ENCODE measurements at regions not wholly inside any gene's neighbourhood (a gene's known extent, or its start where the extent isn't known, plus 50 kb on each side); places are given as distances from the start of the nearest gene placed in this dataset.

GRCh38 chr17:69773081-69773480 is 301.9 kb upstream of the KCNJ16 start:
- DNase-seq: no peak

- no peak for DNase-seq
Measured at GRCh38 chr17:69779378-69780214, 295.4 kb upstream of the KCNJ16 start.

DNA sequence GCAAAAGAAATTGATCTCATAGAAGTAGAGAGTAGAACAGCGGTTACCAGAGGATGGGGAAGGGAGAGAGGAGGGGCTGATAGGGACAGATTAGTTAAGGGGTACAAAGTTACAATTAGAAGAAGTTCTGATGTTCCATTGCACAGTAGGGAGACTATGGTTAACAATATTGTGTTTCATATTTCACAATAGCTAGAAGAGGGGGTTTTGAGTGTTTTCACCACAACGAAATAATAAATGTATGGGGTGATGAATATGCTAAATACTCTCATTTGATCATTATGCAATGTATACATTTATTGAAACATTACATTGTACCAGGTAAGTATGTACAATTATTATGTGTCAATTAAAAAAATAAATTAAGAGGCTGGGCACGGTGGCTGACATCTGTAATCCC is 291.2 kb upstream of the KCNJ16 start:
- no peak for DNase-seq

- DNase-seq: no peak
Measured at GRCh38 chr17:69788957-69789356, 286.1 kb upstream of the KCNJ16 start.

GRCh38 chr17:69796078-69796477 is 278.9 kb upstream of the KCNJ16 start:
- no peak for DNase-seq

GRCh38 chr17:69800870-69801269 is 274.2 kb upstream of the KCNJ16 start:
- no peak for DNase-seq

DNA sequence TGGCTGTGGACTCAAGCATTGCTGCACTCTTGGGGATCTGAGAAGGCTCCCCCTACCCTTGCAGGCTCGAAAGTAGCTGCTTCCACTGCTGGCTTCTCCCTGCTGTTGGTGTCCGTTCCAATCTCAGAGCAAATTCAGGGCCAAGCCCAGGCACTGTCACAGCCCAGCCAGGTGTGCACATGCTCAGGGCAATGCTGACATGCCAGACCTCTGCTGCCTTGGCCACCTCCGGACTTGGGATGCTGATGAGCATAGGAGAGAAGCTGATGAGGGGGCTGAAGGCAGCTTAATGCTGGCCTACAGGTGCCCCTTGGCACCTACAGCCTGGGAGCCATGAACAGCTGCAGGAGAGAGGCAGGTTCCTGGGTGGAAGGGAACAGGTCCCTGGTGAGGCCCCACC is 273.7 kb upstream of the KCNJ16 start:
- DNase-seq: no peak

DNA sequence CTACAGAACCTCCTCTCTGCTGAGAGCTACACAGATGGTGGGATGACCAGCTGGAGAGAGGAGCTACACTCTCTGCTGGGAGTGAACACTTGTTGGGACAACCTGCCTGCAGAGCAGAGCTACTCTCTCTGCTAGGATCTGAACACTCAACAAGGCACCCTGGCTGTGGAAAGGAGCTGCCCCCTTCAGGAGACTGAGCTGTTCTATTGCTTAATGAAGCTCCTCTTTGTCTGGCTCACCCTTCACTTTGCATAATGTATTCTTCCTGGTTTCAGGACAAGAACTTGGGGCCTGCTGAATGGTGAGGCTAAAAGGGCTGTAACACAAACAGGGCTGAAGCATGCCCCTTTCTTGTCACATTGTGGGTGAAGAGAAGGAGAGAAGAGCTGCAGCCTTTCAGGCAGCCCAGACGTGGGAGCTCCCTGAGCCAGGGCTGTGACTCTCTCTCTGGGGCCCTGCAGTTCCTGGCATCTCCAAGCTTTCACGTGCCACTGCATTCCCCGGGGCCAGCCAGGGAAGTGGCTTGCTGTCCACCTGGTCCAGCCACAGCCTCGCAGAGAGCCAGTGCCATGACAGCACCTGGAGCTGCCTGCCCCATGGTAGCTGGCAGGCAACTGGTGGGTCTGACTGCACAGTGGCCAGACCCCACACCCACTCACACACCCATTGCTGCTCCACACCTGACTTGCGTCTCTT is 272.8 kb upstream of the KCNJ16 start:
- no peak for DNase-seq

DNA sequence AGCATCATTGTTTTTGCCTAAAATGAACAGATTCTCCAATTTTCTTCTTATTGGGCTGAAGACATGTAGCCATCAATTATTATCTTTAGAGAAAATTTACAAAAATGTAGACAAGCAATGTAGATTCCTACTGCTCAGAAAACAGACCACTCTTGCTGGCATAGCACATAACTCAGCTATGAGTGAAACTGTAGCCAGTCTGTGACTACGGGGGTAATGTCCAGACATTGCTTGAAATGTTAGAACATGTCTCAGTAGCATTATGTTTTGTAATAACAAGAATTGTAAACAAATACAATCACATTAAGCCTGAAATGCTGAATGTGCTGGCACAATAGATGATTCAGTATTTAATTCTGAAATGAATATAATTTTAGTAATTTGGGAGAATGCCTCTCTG is 265.7 kb upstream of the KCNJ16 start:
- no peak for DNase-seq

- DNase-seq: no peak
Measured at GRCh38 chr17:69810326-69810965, 264.6 kb upstream of the KCNJ16 start.

- no peak for DNase-seq
Measured at GRCh38 chr17:69812240-69812837, 262.7 kb upstream of the KCNJ16 start.

- no peak for DNase-seq
Measured at GRCh38 chr17:69814031-69814430, 261.0 kb upstream of the KCNJ16 start.

DNA sequence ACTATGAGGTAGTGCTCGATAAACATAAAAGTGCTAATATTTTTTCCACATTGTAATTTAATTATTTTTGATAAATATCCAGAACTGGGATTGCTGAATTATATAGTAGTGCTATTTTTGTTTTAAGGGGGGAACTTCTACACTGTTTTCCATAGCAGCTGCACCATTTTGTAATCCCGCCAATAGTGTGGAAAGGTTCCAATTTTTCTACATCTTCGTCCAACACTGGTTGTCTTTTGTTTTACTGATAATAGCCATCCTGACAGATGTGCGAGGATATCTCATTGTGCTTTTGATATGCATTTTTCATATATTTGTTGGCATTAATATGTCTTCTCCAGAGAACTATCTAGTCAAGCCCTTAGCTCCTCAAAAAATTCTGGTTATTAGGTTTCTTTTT is 259.6 kb upstream of the KCNJ16 start:
- DNase-seq: no peak

GRCh38 chr17:69818467-69818866 is 256.6 kb upstream of the KCNJ16 start:
- no peak for DNase-seq

GRCh38 chr17:69819316-69820087 is 255.5 kb upstream of the KCNJ16 start:
- DNase-seq: no peak

GRCh38 chr17:69820876-69821473 is 254.1 kb upstream of the KCNJ16 start:
- DNase-seq: no peak

GRCh38 chr17:69822314-69822875 is 252.6 kb upstream of the KCNJ16 start:
- no peak for DNase-seq

- DNase-seq: no peak
Measured at GRCh38 chr17:69828087-69828486, 246.9 kb upstream of the KCNJ16 start.

DNA sequence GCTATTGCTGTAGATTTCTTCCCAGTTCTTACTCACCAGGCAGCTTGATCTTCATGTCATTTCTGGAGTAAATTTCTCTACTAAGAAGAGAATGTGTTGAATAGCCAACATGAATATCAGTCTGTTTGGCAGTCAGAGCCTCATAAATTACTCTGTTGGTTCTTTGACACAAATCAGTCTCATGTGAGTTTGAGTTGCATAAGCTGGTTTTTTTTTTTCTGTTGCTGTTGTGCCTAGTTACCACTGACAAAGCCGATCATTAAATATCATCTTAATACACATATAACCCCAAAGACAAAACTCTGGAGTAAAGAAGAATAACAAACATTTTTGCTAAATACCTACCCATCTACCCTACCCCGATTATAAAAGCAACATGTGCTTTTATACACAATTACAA is 240.5 kb upstream of the KCNJ16 start:
- DNase-seq: no peak

- DNase-seq: no peak
Measured at GRCh38 chr17:69851736-69852135, 223.3 kb upstream of the KCNJ16 start.

GRCh38 chr17:69853541-69854224 is 221.3 kb upstream of the KCNJ16 start:
- DNase-seq: no peak
